Lower lobe of right lung (tissue), 2 donors: ENCODE measurements at regions not wholly inside any gene's neighbourhood (a gene's known extent, or its start where the extent isn't known, plus 50 kb on each side); places are given as distances from the start of the nearest gene placed in this dataset.
A peak's percentile ranks its signal among the peaks of the same experiment; 100 is the strongest.

ENCODE experiments used
- ATAC-seq, 2 donors: fragments of 200-7000 bp; cut with Tn5 transposase; one replicate each; pipeline ENCODE4 v1.9.1; 2020 to 2022; ENCODE audit warnings: mild to moderate bottlenecking in 2 of 2, moderate library complexity in 2 of 2
- DNase-seq: peaks from one replicate; pipeline ENCODE4 v3.0.0-alpha.2; 2020
- H3K27ac ChIP-seq: fragments of 200-600 bp; one replicate; pipeline ENCODE4 v1.8.0; 2022
- H3K27me3 ChIP-seq: fragments of 200-600 bp; one replicate; pipeline ENCODE4 v1.8.0; 2022; ENCODE audit warnings: low read depth
- H3K36me3 ChIP-seq: fragments of 200-600 bp; one replicate; pipeline ENCODE4 v1.8.0; 2022; ENCODE audit warnings: mild to moderate bottlenecking
- H3K4me1 ChIP-seq: fragments of 200-600 bp; one replicate; pipeline ENCODE4 v1.8.0; 2022
- H3K4me3 ChIP-seq: fragments of 200-600 bp; one replicate; pipeline ENCODE4 v1.8.0; 2022; ENCODE audit warnings: mild to moderate bottlenecking
- H3K9me3 ChIP-seq: fragments of 200-600 bp; one replicate; pipeline ENCODE4 v1.8.0; 2022
- CTCF ChIP-seq: fragments of 200-600 bp; IDR thresholded peaks from one replicate; pipeline ENCODE4 v1.8.0; 2022; ENCODE audit warnings: antibody characterized with exemption, mild to moderate bottlenecking
- intact Hi-C: fragments of 100-400 bp; cut with DNase I; formaldehyde crosslinking; loops from one replicate; pipeline ENCODE4 v1.11.0; 2022
- donor health status: DM: no; HTN: yes; CAD: no; lungs with severe emphysema.

- Histone ChIP-seq H3K4me3 (no peak overlapping the region), H3K36me3 (no peaks in the 10 kb centered on the region), H3K4me1 (no peaks in the 10 kb centered on the region), H3K27me3 (no peaks in the 10 kb centered on the region), H3K27ac (no peak overlapping the region), H3K9me3 (no peaks in the 10 kb centered on the region)
- intact Hi-C loops = no loop called here
- no peak for DNase-seq
- ATAC-seq = no peak
- no peak for TF ChIP-seq CTCF
Measured at GRCh38 chr2:35946478-35946877, 409.1 kb upstream of the CRIM1 start.

DNA sequence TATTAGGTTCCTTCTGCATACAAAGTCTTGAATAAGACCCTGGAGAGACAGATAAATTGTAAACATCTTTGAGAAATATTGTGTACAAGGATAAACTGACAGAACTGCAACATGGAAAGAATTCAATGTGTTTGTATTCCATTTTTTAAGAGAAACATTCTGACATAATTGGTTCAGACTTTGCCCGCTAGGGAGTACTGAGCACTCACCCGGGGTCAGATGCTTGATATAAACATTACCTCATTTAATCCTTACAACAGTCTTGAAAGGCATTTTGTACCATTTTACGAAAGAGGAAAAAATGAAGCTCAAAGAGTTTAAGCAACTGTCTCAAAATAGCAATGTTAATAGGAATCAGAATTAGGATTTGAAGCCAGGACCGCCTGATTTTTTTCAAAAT is 416.7 kb upstream of the CRIM1 start:
- no peaks in the 10 kb centered on the region for H3K36me3 ChIP-seq
- no peak overlapping the region for H3K4me3 ChIP-seq
- no peak overlapping the region for H3K27ac ChIP-seq
- TF ChIP-seq CTCF = no peak
- no peaks in the 10 kb centered on the region for H3K9me3 ChIP-seq
- DNase-seq (no peak), ATAC-seq (peak in 1 of 2 donors; percentile 46)
- intact Hi-C loops = no loop called here
- H3K4me1 ChIP-seq = no peaks in the 10 kb centered on the region
- no peaks in the 10 kb centered on the region for H3K27me3 ChIP-seq

DNA sequence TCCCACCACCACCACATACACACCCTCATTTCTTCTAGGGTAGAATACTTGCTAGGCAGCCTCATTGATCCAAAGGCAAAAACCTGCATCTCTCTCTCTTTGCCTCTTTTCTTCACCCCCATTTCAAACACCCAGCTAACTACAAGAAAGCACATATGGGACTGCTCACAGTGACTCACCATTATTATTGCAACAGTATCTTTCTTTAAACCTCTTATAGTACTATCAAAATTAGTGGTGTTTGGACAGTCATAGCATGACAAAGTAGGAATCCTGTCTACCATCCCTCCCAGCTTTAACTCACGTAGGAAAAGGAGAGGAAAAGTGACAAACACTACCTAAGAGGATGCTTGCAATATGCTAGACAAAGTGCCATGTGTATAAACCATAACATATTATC is 422.5 kb upstream of the CRIM1 start:
- intact Hi-C loops = no loop called here
- no peak for ATAC-seq

GRCh38 chr2:35932276-35932963 is 423.2 kb upstream of the CRIM1 start:
- intact Hi-C loops = no loop called here
- TF ChIP-seq CTCF = no peak
- no peak for ATAC-seq

More for the DNA sequence above, 422.5 kb upstream of the CRIM1 start:
- Histone ChIP-seq H3K27me3 (no peaks in the 10 kb centered on the region), H3K27ac (no peak overlapping the region), H3K36me3 (no peaks in the 10 kb centered on the region), H3K4me3 (no peak overlapping the region), H3K9me3 (no peaks in the 10 kb centered on the region), H3K4me1 (no peaks in the 10 kb centered on the region)
- no peak for DNase-seq
- no peak for TF ChIP-seq CTCF

GRCh38 chr2:35931626-35932025 is 424.0 kb upstream of the CRIM1 start:
- no peak overlapping the region for H3K4me3 ChIP-seq
- intact Hi-C loops = no loop called here
- no peaks in the 10 kb centered on the region for H3K4me1 ChIP-seq
- no peaks in the 10 kb centered on the region for H3K9me3 ChIP-seq
- H3K27ac ChIP-seq = no peak overlapping the region
- TF ChIP-seq CTCF = no peak
- no peak for DNase-seq
- no peaks in the 10 kb centered on the region for H3K36me3 ChIP-seq
- ATAC-seq = no peak
- no peaks in the 10 kb centered on the region for H3K27me3 ChIP-seq

More at GRCh38 chr2:35932276-35932963, 423.2 kb upstream of the CRIM1 start:
- no peak overlapping the region for H3K27ac ChIP-seq
- no peaks in the 10 kb centered on the region for H3K36me3 ChIP-seq
- H3K27me3 ChIP-seq = no peaks in the 10 kb centered on the region
- DNase-seq = no peak
- no peaks in the 10 kb centered on the region for H3K9me3 ChIP-seq
- no peak overlapping the region for H3K4me3 ChIP-seq
- H3K4me1 ChIP-seq = no peaks in the 10 kb centered on the region
